WTC11 (cell line): ENCODE measurements at regions not wholly inside any gene's neighbourhood (a gene's known extent, or its start where the extent isn't known, plus 50 kb on each side); places are given as distances from the start of the nearest gene placed in this dataset.

ENCODE experiments used
- ATF2 ChIP-seq: sonication (generic); formaldehyde crosslinking; IDR thresholded peaks from 2 replicates; pipeline ENCODE4 v1.8.1; 2022; ENCODE audit warnings: low read depth, missing genetic modification reagents, borderline replicate concordance
- CTCF ChIP-seq: fragments of 200-600 bp; IDR thresholded peaks from 2 replicates; pipeline ENCODE4 v1.8.0; 2022; ENCODE audit warnings: antibody characterized with exemption
- E2F5 ChIP-seq: sonication (generic); formaldehyde crosslinking; IDR thresholded peaks from 2 replicates; pipeline ENCODE4 v1.8.1; 2022; ENCODE audit warnings: mild to moderate bottlenecking, moderate library complexity, missing genetic modification reagents
- ESRRA ChIP-seq: sonication (generic); formaldehyde crosslinking; IDR thresholded peaks from 2 replicates; pipeline ENCODE4 v1.8.1; 2022; ENCODE audit warnings: mild to moderate bottlenecking, missing genetic modification reagents, borderline replicate concordance
- IRF2 ChIP-seq: sonication (generic); formaldehyde crosslinking; IDR thresholded peaks from 2 replicates; pipeline ENCODE4 v1.8.0; 2022; ENCODE audit warnings: low read depth, missing genetic modification reagents, borderline replicate concordance
- JAZF1 ChIP-seq: fragments of 250-450 bp; sonication (Bioruptor Pico); IDR thresholded peaks from 2 replicates; pipeline ENCODE4 v1.9.0; 2021; ENCODE audit warnings: moderate library complexity, mild to moderate bottlenecking, inconsistent platforms
- MXD4 ChIP-seq: fragments of 250-450 bp; sonication (Bioruptor Pico); IDR thresholded peaks from 2 replicates; pipeline ENCODE4 v1.8.0; 2021; ENCODE audit warnings: mild to moderate bottlenecking, moderate library complexity, borderline replicate concordance
- MYBL2 ChIP-seq: sonication (generic); formaldehyde crosslinking; IDR thresholded peaks from 2 replicates; pipeline ENCODE4 v1.8.1; 2023; ENCODE audit warnings: mild to moderate bottlenecking, moderate library complexity, missing genetic modification reagents
- NFE2L1 ChIP-seq: sonication (generic); formaldehyde crosslinking; IDR thresholded peaks from 2 replicates; pipeline ENCODE4 v1.8.1; 2023; ENCODE audit warnings: missing genetic modification reagents
- SMAD3 ChIP-seq: sonication (generic); formaldehyde crosslinking; IDR thresholded peaks from 2 replicates; pipeline ENCODE4 v1.8.0; 2022; ENCODE audit warnings: missing genetic modification reagents, mild to moderate bottlenecking, borderline replicate concordance
- SOX15 ChIP-seq: fragments of 250-450 bp; sonication (Bioruptor Pico); IDR thresholded peaks from 2 replicates; pipeline ENCODE4 v1.9.0; 2021; ENCODE audit warnings: mild to moderate bottlenecking
- ZNF263 ChIP-seq: sonication (generic); formaldehyde crosslinking; IDR thresholded peaks from 2 replicates; pipeline ENCODE4 v1.8.1; 2022; ENCODE audit warnings: low read depth, mild to moderate bottlenecking, moderate library complexity, missing genetic modification reagents
- ZNF512 ChIP-seq: sonication (generic); formaldehyde crosslinking; IDR thresholded peaks from 2 replicates; pipeline ENCODE4 v1.8.1; 2022; ENCODE audit warnings: missing genetic modification reagents, borderline replicate concordance

- no peak for TF ChIP-seq CTCF
- TF ChIP-seq JAZF1: no peak
- TF ChIP-seq ATF2: no peak
- no peak for TF ChIP-seq ZNF263 (CRISPR knock-in tag)
- TF ChIP-seq MXD4 (CRISPR knock-in tag): no peak
- TF ChIP-seq SOX15: no peak
- no peak for TF ChIP-seq NFE2L1 (CRISPR knock-in tag)
- TF ChIP-seq IRF2: no peak
- no peak for TF ChIP-seq ESRRA
- no peak for TF ChIP-seq E2F5 (CRISPR knock-in tag)
- no peak for TF ChIP-seq SMAD3
- TF ChIP-seq MYBL2 (CRISPR knock-in tag): no peak
- TF ChIP-seq ZNF512 (CRISPR knock-in tag): no peak
These were observed 110.0 kb upstream of the GUCA2B start for GRCh38 chr1:42043182-42043581.
